ENCODE measurements at regions not wholly inside any gene's neighbourhood (a gene's known extent, or its start where the extent isn't known, plus 50 kb on each side); places are given as distances from the start of the nearest gene placed in this dataset.

- no peak for TF ChIP-seq CTCF (IDR thresholded peaks at IDR 0.05)
- H3K36me3 ChIP-seq = no peaks in the 10 kb centered on the region
- H3K27me3 ChIP-seq = no peaks in the 10 kb centered on the region
- H3K27ac ChIP-seq = no peak overlapping the region
- no peak overlapping the region for H3K4me3 ChIP-seq
- no peaks in the 10 kb centered on the region for H3K9me3 ChIP-seq
- DNase-seq = no peak
- intact Hi-C loops (cut with DNase I; ENCODE audit: low total_unique reads) = no loop called here
- H3K4me1 ChIP-seq = peaks cover 0 to 10% (median 2%) of the 10 kb centered on the region in 4 donors
Observed at GRCh38 chr6:84877515-84878210, 113.3 kb upstream of the TBX18 start.

DNA sequence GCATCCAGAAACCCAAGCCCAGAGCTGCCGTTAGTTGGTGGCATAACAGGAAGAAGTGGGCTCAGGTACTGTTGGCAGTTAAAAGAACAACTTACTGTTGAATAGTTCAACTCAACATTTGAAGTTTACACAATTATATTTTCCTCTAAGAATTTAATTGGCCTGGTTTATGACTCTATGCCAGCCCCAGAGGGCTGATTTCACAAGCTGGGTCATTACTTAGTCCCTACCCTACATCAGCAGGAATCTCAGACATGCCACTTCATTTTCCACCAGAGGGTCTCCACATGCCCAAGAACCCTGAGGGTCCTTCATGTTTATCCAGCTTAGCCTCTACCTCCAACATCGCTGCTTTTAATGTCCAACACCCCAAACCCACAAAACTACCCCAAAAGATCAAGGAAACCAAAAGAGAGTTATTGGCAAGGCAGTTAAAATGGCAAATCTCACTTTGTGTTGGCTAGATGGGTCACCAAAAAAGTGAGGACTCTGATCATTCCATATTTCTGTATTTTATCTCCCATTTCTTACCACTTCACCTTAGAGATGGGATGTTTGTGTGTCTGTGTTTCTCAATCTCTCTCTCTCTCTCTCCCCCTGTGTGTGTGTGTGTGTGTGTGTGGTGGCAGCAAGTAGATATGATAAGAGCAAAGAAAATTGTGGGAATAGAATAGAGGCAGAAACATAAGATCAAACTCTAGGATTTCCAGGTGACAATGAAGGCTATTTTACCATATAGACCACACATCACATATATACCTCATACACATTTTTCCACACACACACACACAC is 112.5 kb upstream of the TBX18 start:
- TF ChIP-seq CTCF (IDR thresholded peaks at IDR 0.05) = no peak
- H3K27ac ChIP-seq = no peak overlapping the region
- H3K4me3 ChIP-seq = no peak overlapping the region
- no peaks in the 10 kb centered on the region for H3K36me3 ChIP-seq
- no peak for DNase-seq
- H3K9me3 ChIP-seq = no peaks in the 10 kb centered on the region
- no peaks in the 10 kb centered on the region for H3K27me3 ChIP-seq
- peaks cover 0 to 10% (median 2%) of the 10 kb centered on the region in 4 donors for H3K4me1 ChIP-seq
- intact Hi-C loops (cut with DNase I; ENCODE audit: low total_unique reads) = no loop called here

GRCh38 chr6:84872996-84873723 is 108.8 kb upstream of the TBX18 start:
- intact Hi-C loops (cut with DNase I; ENCODE audit: low total_unique reads) = no loop called here
- no peaks in the 10 kb centered on the region for H3K36me3 ChIP-seq
- H3K9me3 ChIP-seq = no peaks in the 10 kb centered on the region
- no peak overlapping the region for H3K27ac ChIP-seq
- no peaks in the 10 kb centered on the region for H3K27me3 ChIP-seq
- TF ChIP-seq CTCF (IDR thresholded peaks at IDR 0.05) = no peak
- H3K4me1 ChIP-seq = peaks cover 0 to 10% (median 2%) of the 10 kb centered on the region in 4 donors
- no peak for DNase-seq
- H3K4me3 ChIP-seq = no peak overlapping the region

DNA sequence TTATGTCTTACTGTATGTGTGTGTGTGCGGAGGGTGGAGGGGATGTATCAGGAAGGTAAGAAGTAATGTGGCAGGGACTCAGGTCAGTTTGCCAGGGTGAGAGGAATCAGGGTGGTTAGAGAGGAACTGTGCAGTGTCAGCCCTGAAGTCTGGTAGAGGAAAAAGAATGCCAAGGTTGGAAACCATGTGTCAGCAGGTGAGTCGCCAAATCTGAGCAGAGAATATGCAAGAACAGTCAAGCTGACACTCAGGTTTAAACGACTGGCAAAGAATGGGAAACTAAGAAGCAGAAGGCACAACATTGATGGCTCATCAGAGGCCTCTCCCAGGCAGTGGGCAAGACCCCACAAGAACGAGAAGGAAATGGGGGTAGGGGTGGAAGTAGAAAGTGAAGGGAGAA is 107.5 kb upstream of the TBX18 start:
- Histone ChIP-seq H3K9me3 (no peaks in the 10 kb centered on the region), H3K36me3 (no peaks in the 10 kb centered on the region), H3K4me3 (no peak overlapping the region), H3K4me1 (peaks cover 0 to 12% (median 5%) of the 10 kb centered on the region in 4 donors), H3K27ac (no peak overlapping the region), H3K27me3 (no peaks in the 10 kb centered on the region)
- intact Hi-C loops (cut with DNase I; ENCODE audit: low total_unique reads) = no loop called here
- DNase-seq = no peak
- TF ChIP-seq CTCF (IDR thresholded peaks at IDR 0.05) = no peak

GRCh38 chr6:84870672-84871071 is 106.3 kb upstream of the TBX18 start:
- H3K9me3 ChIP-seq = no peaks in the 10 kb centered on the region
- TF ChIP-seq CTCF (IDR thresholded peaks at IDR 0.05) = no peak
- no peaks in the 10 kb centered on the region for H3K27me3 ChIP-seq
- DNase-seq = no peak
- no peak overlapping the region for H3K4me3 ChIP-seq
- no peaks in the 10 kb centered on the region for H3K36me3 ChIP-seq
- H3K27ac ChIP-seq = no peak overlapping the region
- H3K4me1 ChIP-seq = peaks cover 0 to 18% (median 5%) of the 10 kb centered on the region in 4 donors
- intact Hi-C loops (cut with DNase I; ENCODE audit: low total_unique reads) = no loop called here

All from tibial artery (tissue), 4 donors.